ENCODE measurements at regions not wholly inside any gene's neighbourhood (a gene's known extent, or its start where the extent isn't known, plus 50 kb on each side); places are given as distances from the start of the nearest gene placed in this dataset.
"Not testable (repeated sequence)": the region's sequence is repeated elsewhere in the genome, so short reads cannot be mapped to it uniquely, and the experiment has no call there.

- no peak overlapping the region for H3K27ac ChIP-seq (ENCODE audit: low read depth, low read length)
- no peaks in the 10 kb centered on the region for H3K4me1 ChIP-seq (ENCODE audit: control insufficient read depth, insufficient read depth, low read length)
- TF ChIP-seq CTCF (conservative IDR thresholded peaks at IDR 0.05) = no peak
- Mint-ChIP-seq H3K4me3 (no peak overlapping the region), H3K36me3 (ENCODE audit: low read depth) (no peaks in the 10 kb centered on the region), H3K27me3 (ENCODE audit: insufficient read depth) (peaks cover 14% of the 10 kb centered on the region), H3K27ac (no peak overlapping the region), H3K4me1 (peaks cover 9% of the 10 kb centered on the region), H3K9me3 (peaks cover 10% of the 10 kb centered on the region)
- WGBS, 2 experiments (ENCODE audit: insufficient coverage in 1 of 2, insufficient read length in 1 of 2) = 80 to 83% methylated on average over 3 to 4 of the region's 4 CpGs
- peaks cover 5% of the 10 kb centered on the region for H3K27me3 ChIP-seq (ENCODE audit: control insufficient read depth, insufficient read depth, low read length, poor library complexity, severe bottlenecking)
- DNase-seq = no peak
- H3K9me3 ChIP-seq (ENCODE audit: control insufficient read depth, low read length) = peaks cover 10% of the 10 kb centered on the region
- H3K4me3 ChIP-seq (ENCODE audit: low read length) = no peak overlapping the region
- no peak overlapping the region for H3K9ac ChIP-seq (ENCODE audit: extremely low read depth, low read length, poor library complexity, severe bottlenecking)
- no peaks in the 10 kb centered on the region for H3K36me3 ChIP-seq (ENCODE audit: control insufficient read depth, insufficient read depth, low read length)
Measured at GRCh38 chr16:80912651-80913050, 94.0 kb downstream of the CMC2 start.

DNA sequence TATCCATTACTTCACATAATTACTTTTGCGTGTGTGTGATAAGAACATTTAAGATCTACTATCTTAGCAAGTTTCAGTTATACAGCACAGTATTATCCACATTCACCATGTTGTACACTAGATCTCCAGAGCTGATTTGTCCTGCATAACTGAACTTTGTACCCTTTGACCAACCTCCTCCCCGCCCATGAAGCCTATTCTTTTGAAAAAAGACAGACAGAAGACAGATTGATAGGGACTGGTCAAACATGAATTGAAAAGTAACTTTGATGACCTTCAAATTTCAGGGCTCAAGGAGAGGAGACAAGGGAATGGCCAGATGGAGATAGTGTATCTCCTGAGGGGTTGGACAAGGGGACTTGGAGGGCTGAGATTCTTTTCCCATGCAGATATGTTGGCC is 96.3 kb downstream of the CMC2 start:
- Mint-ChIP-seq H3K9me3 (peaks cover 10% of the 10 kb centered on the region), H3K27me3 (ENCODE audit: insufficient read depth) (peaks cover 14% of the 10 kb centered on the region), H3K27ac (no peak overlapping the region), H3K4me3 (no peak overlapping the region), H3K36me3 (ENCODE audit: low read depth) (no peaks in the 10 kb centered on the region), H3K4me1 (peaks cover 9% of the 10 kb centered on the region)
- 93% methylated on average over 2 of the region's 2 CpGs; no CpG with 5 or more reads in 1 of the 2 experiments for WGBS, 2 experiments (ENCODE audit: insufficient coverage in 1 of 2, insufficient read length in 1 of 2)
- TF ChIP-seq CTCF (conservative IDR thresholded peaks at IDR 0.05) = no peak
- Histone ChIP-seq H3K9ac (ENCODE audit: extremely low read depth, low read length, poor library complexity, severe bottlenecking) (no peak overlapping the region), H3K27me3 (ENCODE audit: control insufficient read depth, insufficient read depth, low read length, poor library complexity, severe bottlenecking) (peaks cover 5% of the 10 kb centered on the region), H3K9me3 (ENCODE audit: control insufficient read depth, low read length) (peaks cover 10% of the 10 kb centered on the region), H3K27ac (ENCODE audit: low read depth, low read length) (no peak overlapping the region), H3K36me3 (ENCODE audit: control insufficient read depth, insufficient read depth, low read length) (no peaks in the 10 kb centered on the region), H3K4me3 (ENCODE audit: low read length) (no peak overlapping the region), H3K4me1 (ENCODE audit: control insufficient read depth, insufficient read depth, low read length) (no peaks in the 10 kb centered on the region)
- DNase-seq = no peak

GRCh38 chr16:80909720-80910119 is 97.0 kb downstream of the CMC2 start:
- Mint-ChIP-seq H3K27me3 (ENCODE audit: insufficient read depth) (peaks cover 14% of the 10 kb centered on the region), H3K27ac (no peak overlapping the region), H3K36me3 (ENCODE audit: low read depth) (no peaks in the 10 kb centered on the region), H3K4me3 (no peak overlapping the region), H3K9me3 (peaks cover 10% of the 10 kb centered on the region), H3K4me1 (peaks cover 9% of the 10 kb centered on the region)
- H3K36me3 ChIP-seq (ENCODE audit: control insufficient read depth, insufficient read depth, low read length) = no peaks in the 10 kb centered on the region
- peaks cover 10% of the 10 kb centered on the region for H3K9me3 ChIP-seq (ENCODE audit: control insufficient read depth, low read length)
- no peaks in the 10 kb centered on the region for H3K4me1 ChIP-seq (ENCODE audit: control insufficient read depth, insufficient read depth, low read length)
- TF ChIP-seq CTCF (conservative IDR thresholded peaks at IDR 0.05) = no peak
- WGBS, 2 experiments (ENCODE audit: insufficient coverage in 1 of 2, insufficient read length in 1 of 2) = 67 to 72% methylated on average over 2 to 3 of the region's 3 CpGs
- no peak overlapping the region for H3K4me3 ChIP-seq (ENCODE audit: low read length)
- no peak overlapping the region for H3K27ac ChIP-seq (ENCODE audit: low read depth, low read length)
- H3K9ac ChIP-seq (ENCODE audit: extremely low read depth, low read length, poor library complexity, severe bottlenecking) = no peak overlapping the region
- no peak for DNase-seq
- H3K27me3 ChIP-seq (ENCODE audit: control insufficient read depth, insufficient read depth, low read length, poor library complexity, severe bottlenecking) = peaks cover 5% of the 10 kb centered on the region

DNA sequence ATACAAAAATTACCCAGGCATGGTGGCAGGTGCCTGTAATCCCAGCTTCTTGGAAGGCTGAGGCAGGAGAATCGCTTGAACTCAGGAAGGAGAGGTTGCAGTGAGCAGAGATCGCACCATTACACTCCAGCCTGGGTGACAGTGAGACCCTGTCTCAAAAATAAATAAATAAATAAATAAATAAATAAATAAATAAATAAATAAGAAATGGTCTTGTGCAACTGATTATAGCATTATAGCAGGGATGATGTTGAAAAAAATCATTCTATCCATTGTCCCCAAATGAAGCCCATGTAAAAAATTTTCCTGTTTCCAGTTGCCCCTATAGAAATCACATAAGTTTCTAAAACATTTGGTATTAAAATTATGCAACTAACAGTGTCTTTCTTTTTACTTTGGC is 100.5 kb downstream of the CMC2 start:
- H3K36me3 Mint-ChIP-seq (ENCODE audit: low read depth); H3K27ac ChIP-seq (ENCODE audit: low read depth, low read length); H3K4me3 ChIP-seq (ENCODE audit: low read length); H3K36me3 ChIP-seq (ENCODE audit: control insufficient read depth, insufficient read depth, low read length); H3K27ac Mint-ChIP-seq; H3K4me3 Mint-ChIP-seq; H3K27me3 ChIP-seq (ENCODE audit: control insufficient read depth, insufficient read depth, low read length, poor library complexity, severe bottlenecking); H3K9ac ChIP-seq (ENCODE audit: extremely low read depth, low read length, poor library complexity, severe bottlenecking); H3K4me1 ChIP-seq (ENCODE audit: control insufficient read depth, insufficient read depth, low read length); H3K9me3 ChIP-seq (ENCODE audit: control insufficient read depth, low read length); DNase-seq; H3K27me3 Mint-ChIP-seq (ENCODE audit: insufficient read depth); H3K4me1 Mint-ChIP-seq; H3K9me3 Mint-ChIP-seq: not testable (repeated sequence)
- WGBS, 2 experiments (ENCODE audit: insufficient coverage in 1 of 2, insufficient read length in 1 of 2) = 94 to 100% methylated on average over 1 of the region's 2 CpGs
